A673 (cell line): ENCODE measurements at regions not wholly inside any gene's neighbourhood (a gene's known extent, or its start where the extent isn't known, plus 50 kb on each side); places are given as distances from the start of the nearest gene placed in this dataset.

Experiments used
- CTCF ChIP-seq: fragments of 300-800, 200-600 bp; sonication (generic); conservative IDR thresholded peaks from 2 replicates; pipeline ENCODE4 v1.5.1; 2017; ENCODE audit warnings: low read depth, mild to moderate bottlenecking, antibody characterized with exemption, low read length, moderate library complexity, mixed read lengths
- EZH2 ChIP-seq: fragments of 200-600 bp; sonication (generic); IDR thresholded peaks from 2 replicates; pipeline ENCODE4 v1.6.1; 2017; ENCODE audit warnings: borderline replicate concordance, low read depth, mild to moderate bottlenecking, mixed read lengths, antibody characterized with exemption, low read length; ENCODE audit not compliant: poor library complexity, severe bottlenecking

GRCh38 chr5:159518371-159518770, 188.1 kb upstream of the IL12B start:
- TF ChIP-seq CTCF = no peak
- TF ChIP-seq EZH2 = no peak
